Neutrophil (primary cell): ENCODE measurements at regions not wholly inside any gene's neighbourhood (a gene's known extent, or its start where the extent isn't known, plus 50 kb on each side); places are given as distances from the start of the nearest gene placed in this dataset.

Source experiments
- H3K27ac ChIP-seq: fragments of 200-600 bp; sonication (generic); 2 replicates; pipeline ENCODE4 v1.5.1; 2016; ENCODE audit warnings: mild to moderate bottlenecking, moderate library complexity
- H3K27me3 ChIP-seq: fragments of 200-600 bp; sonication (generic); 2 replicates; pipeline ENCODE4 v1.6.0; 2016; ENCODE audit warnings: mild to moderate bottlenecking
- H3K36me3 ChIP-seq: fragments of 200-600 bp; sonication (generic); 2 replicates; pipeline ENCODE4 v1.5.1; 2017
- H3K4me1 ChIP-seq, 2 experiments: fragments of 200-600 bp in 1 of 2; sonication (generic) in 1 of 2; 1 replicate in 1 of 2; 2 replicates in 1 of 2; pipeline versions ENCODE4 v1.5.1 to v1.6.1; 2013 to 2016; ENCODE audit warnings: low read depth in 1 of 2, low read length in 1 of 2, mild to moderate bottlenecking in 1 of 2, moderate library complexity in 1 of 2; ENCODE audit not compliant: control insufficient read depth in 1 of 2, insufficient read depth in 1 of 2
- H3K4me3 ChIP-seq, 2 experiments: fragments of 200-600 bp in 1 of 2; sonication (generic) in 1 of 2; 1 replicate in 1 of 2; 2 replicates in 1 of 2; pipeline ENCODE4 v1.5.1; 2013 to 2016; ENCODE audit warnings: low read depth in 1 of 2, low read length in 1 of 2, mild to moderate bottlenecking in 1 of 2, moderate library complexity in 1 of 2
- H3K9me3 ChIP-seq: fragments of 200-600 bp; sonication (generic); 2 replicates; pipeline ENCODE4 v1.5.1; 2016
- TF ChIP-seq, protein P1 (sequence below): fragments of 200-600 bp; sonication (generic); IDR thresholded peaks from 2 replicates; pipeline ENCODE4 v1.5.1; 2016; ENCODE audit warnings: antibody characterized with exemption

DNA sequence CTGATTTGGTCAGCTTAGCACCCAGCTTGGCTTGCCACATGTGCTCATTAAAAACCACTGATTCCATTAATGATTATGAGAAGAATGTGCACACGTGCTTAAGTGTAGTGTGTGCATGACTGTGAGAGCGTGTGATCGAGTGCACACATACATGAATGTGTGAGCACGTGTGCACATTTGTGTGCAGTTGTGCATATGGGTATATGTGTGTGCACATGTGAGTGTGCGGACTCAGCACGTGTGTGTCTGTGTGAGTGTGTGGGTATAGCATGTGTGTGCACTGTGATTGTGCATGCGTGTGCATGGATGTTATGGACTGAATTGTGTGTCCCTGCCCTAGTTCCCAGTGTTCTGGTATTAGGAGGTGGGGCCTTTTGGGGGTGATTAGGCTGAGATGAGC, 202.1 kb upstream of the ZNF536 start:
- H3K36me3 ChIP-seq: no peaks in the 10 kb centered on the region
- H3K27me3 ChIP-seq: no peaks in the 10 kb centered on the region
- TF ChIP-seq, protein P1, sequence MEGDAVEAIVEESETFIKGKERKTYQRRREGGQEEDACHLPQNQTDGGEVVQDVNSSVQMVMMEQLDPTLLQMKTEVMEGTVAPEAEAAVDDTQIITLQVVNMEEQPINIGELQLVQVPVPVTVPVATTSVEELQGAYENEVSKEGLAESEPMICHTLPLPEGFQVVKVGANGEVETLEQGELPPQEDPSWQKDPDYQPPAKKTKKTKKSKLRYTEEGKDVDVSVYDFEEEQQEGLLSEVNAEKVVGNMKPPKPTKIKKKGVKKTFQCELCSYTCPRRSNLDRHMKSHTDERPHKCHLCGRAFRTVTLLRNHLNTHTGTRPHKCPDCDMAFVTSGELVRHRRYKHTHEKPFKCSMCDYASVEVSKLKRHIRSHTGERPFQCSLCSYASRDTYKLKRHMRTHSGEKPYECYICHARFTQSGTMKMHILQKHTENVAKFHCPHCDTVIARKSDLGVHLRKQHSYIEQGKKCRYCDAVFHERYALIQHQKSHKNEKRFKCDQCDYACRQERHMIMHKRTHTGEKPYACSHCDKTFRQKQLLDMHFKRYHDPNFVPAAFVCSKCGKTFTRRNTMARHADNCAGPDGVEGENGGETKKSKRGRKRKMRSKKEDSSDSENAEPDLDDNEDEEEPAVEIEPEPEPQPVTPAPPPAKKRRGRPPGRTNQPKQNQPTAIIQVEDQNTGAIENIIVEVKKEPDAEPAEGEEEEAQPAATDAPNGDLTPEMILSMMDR: no peak
- no peak overlapping the region for H3K27ac ChIP-seq
- no peaks in the 10 kb centered on the region for H3K9me3 ChIP-seq
- no peak overlapping the region for H3K4me3 ChIP-seq
- H3K4me1 ChIP-seq: no peaks in the 10 kb centered on the region

GRCh38 chr19:30170495-30171137, 201.6 kb upstream of the ZNF536 start:
- Histone ChIP-seq H3K27me3 (no peaks in the 10 kb centered on the region), H3K4me1 (no peaks in the 10 kb centered on the region), H3K4me3 (no peak overlapping the region), H3K36me3 (no peaks in the 10 kb centered on the region), H3K9me3 (no peaks in the 10 kb centered on the region), H3K27ac (no peak overlapping the region)
- TF ChIP-seq, protein P1: no peak

GRCh38 chr19:30171138-30171635, 201.0 kb upstream of the ZNF536 start:
- Histone ChIP-seq H3K27ac (no peak overlapping the region), H3K27me3 (no peaks in the 10 kb centered on the region), H3K4me1 (no peaks in the 10 kb centered on the region), H3K4me3 (no peak overlapping the region), H3K36me3 (no peaks in the 10 kb centered on the region), H3K9me3 (no peaks in the 10 kb centered on the region)
- TF ChIP-seq, protein P1: no peak

DNA sequence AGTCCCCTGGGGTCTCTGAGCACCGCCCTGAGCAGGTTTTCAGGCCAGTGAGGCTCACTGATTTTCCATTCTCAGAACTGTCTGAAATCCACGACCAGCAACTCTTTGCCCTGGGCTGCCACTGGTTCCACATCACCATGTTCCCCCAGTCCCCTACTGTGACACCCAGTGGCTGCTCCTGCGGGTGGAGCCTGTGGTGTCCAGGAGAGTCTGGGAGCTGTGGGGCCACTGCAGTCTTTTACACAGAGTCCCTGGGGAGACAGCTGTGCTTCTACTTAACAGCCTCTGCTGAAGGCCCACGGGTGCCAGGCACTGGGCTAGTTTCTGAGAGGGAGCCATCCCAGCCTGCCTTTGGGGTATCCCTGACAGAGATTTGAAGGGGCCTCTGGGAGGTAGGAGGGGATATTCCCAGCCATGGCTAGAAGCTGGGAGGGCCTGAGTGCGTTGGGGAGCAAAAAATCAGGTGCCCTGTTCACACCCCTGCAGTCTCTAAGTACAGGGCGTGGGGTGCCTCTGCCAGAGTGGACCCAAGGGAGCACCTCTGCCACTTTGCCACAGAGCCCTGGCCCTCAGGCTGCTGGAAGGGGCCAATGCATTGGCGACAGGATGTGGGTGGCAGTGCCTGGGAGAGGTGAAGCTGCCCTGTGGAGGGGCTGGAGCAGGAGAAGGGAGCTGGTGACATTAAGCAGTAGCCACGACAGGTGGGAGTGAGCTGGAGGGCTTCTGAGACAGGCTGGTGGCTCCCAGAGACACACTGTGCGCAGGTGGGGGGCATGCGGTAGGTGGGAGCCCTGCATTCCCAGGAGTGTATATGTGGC, 200.2 kb upstream of the ZNF536 start:
- H3K4me1 ChIP-seq: no peaks in the 10 kb centered on the region
- TF ChIP-seq, protein P1: no peak
- no peaks in the 10 kb centered on the region for H3K36me3 ChIP-seq
- H3K27me3 ChIP-seq: no peaks in the 10 kb centered on the region
- H3K4me3 ChIP-seq: no peak overlapping the region
- no peak overlapping the region for H3K27ac ChIP-seq
- no peaks in the 10 kb centered on the region for H3K9me3 ChIP-seq

DNA sequence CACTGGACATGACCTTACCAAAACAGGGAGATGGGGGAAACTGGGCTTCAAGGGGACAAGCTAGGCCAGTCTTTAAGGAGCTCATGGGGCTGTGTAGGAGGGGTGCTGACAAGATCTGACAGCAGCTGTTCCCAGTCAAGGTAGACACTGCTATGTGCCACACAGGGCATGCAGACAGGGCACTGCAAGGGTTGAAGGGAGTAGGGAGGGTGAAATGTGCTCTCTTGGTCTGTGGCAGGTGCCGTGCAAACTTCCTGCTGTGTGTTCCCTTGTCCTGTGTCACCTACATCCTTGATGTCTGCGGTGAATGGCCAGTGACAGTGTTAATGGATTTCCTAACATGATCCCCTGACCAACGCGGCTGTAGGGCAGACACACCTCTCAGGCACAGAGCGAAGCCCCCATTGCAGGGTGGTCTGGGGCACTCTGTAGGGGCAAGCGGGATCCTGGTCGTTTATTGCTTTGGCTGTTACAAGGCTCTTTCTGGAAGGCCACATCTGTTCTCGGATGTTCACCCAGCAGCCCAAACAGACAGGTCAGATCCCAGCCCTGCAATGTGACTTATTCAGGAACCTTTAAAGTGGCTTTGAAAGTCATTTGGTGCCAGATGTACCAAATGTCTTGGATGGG, 199.5 kb upstream of the ZNF536 start:
- H3K9me3 ChIP-seq: no peaks in the 10 kb centered on the region
- no peaks in the 10 kb centered on the region for H3K4me1 ChIP-seq
- TF ChIP-seq, protein P1: no peak
- H3K36me3 ChIP-seq: no peaks in the 10 kb centered on the region
- no peak overlapping the region for H3K27ac ChIP-seq
- no peaks in the 10 kb centered on the region for H3K27me3 ChIP-seq
- H3K4me3 ChIP-seq: no peak overlapping the region
